Adrenal gland (tissue), 9 donors: ENCODE measurements at regions not wholly inside any gene's neighbourhood (a gene's known extent, or its start where the extent isn't known, plus 50 kb on each side); places are given as distances from the start of the nearest gene placed in this dataset.

Experiments
- DNase-seq, 7 donors: peaks; one replicate each; pipeline ENCODE4 v3.0.0-alpha.2; 2019 to 2020
- H3K27ac ChIP-seq, 5 donors: fragments of 200-600 bp; sonication (generic) in 4 of 5; 1 replicate in 3 of 5; 2 replicates in 2 of 5; pipeline versions ENCODE4 v1.5.1 to v1.8.0; 2016 to 2020; ENCODE audit warnings: mild to moderate bottlenecking in 1 of 5
- H3K27me3 ChIP-seq: fragments of 200-600 bp; 2 replicates; pipeline ENCODE4 v1.8.0; 2021
- H3K36me3 ChIP-seq, 2 donors: fragments of 200-600 bp; replicated peaks in 1 of 2; 1 replicate in 1 of 2; 2 replicates in 1 of 2; pipeline versions ENCODE4 v1.5.1 to v1.8.0; 2018 to 2022
- H3K4me1 ChIP-seq, 2 donors: fragments of 200-600 bp; replicated peaks in 1 of 2; 1 replicate in 1 of 2; 2 replicates in 1 of 2; pipeline versions ENCODE4 v1.5.1 to v1.8.0; 2018 to 2021
- H3K4me3 ChIP-seq, 4 donors: fragments of 200-600 bp; sonication (generic) in 3 of 4; one replicate each; pipeline ENCODE4 v1.5.1; 2016 to 2018
- H3K9me3 ChIP-seq, 3 donors: fragments of 200-600 bp; sonication (generic) in 1 of 3; replicated peaks in 1 of 3; 1 replicate in 2 of 3; 2 replicates in 1 of 3; pipeline versions ENCODE4 v1.5.1 to v1.8.0; 2016 to 2021
- POLR2A ChIP-seq, 2 donors: fragments of 450-650 bp; IDR thresholded peaks; one replicate each; pipeline ENCODE4 v1.6.1; 2017; ENCODE audit warnings: antibody characterized with exemption in 2 of 2, mild to moderate bottlenecking in 2 of 2, moderate library complexity in 1 of 2
- WGBS, 4 donors: extraction: QIAGEN DNeasy Blood & Tissue Kit in 2 of 4; methylation state at CpG; one replicate each; pipeline versions ENCODE4 v1.1.5 to v1.1.7; 2013 to 2017; 5-methylcytosine and 5-hydroxymethylcytosine counted together
- intact Hi-C, 2 donors: fragments of 100-400 bp; cut with DNase I; formaldehyde crosslinking; loops; one replicate each; pipeline versions ENCODE4 v1.14.1 to v1.15.0; 2022 to 2023
- TF ChIP-seq, protein P1 (sequence below), 6 experiments: fragments of 450-650 bp in 4 of 6; fragments of 200-600 bp in 2 of 6; sonication (generic) in 1 of 6; IDR thresholded peaks; 1 replicate in 5 of 6; 2 replicates in 1 of 6; pipeline versions ENCODE4 v1.5.1 to v1.8.0; 2016 to 2021; ENCODE audit warnings: antibody characterized with exemption in 6 of 6, mild to moderate bottlenecking in 2 of 6, moderate library complexity in 1 of 6
- donor health status: healthy with polysubstance abuse.
- donor health status: Bipolar disorder and iron deficiency.
- donor health status: DM: yes; HTN: yes; CAD: no.
- donor health status: DM: no; HTN: no; CAD: no.
- donor health status: DM: no; HTN: no; CAD: no.

DNA sequence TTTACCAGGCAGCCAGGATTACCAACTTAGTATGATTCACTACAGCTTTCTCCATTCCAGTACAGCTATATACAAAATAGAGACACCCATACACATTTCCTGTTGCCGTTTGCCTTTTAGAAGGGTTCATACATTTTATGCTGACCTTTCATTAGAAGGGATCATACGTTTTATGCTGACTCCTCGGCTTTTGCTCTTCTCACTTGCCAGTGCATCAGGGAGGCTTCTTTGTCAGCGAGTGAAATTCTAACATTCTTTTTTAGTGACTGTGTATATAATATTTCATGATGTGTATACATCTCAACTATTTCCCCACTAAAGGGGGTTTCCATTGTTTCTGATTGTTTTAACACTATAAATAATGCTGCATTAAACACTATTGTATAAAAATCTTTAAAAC, 552.6 kb downstream of the TRIML1 start:
- Histone ChIP-seq H3K4me1 (no peaks in the 10 kb centered on the region), H3K27me3 (no peaks in the 10 kb centered on the region), H3K9me3 (no peaks in the 10 kb centered on the region), H3K4me3 (no peak overlapping the region), H3K36me3 (no peaks in the 10 kb centered on the region), H3K27ac (no peak overlapping the region)
- 49 to 60% (median 54%) methylated on average over 4 of the region's 4 CpGs for WGBS, 4 donors
- TF ChIP-seq POLR2A (IDR thresholded peaks at IDR 0.05): no peak
- TF ChIP-seq, protein P1, sequence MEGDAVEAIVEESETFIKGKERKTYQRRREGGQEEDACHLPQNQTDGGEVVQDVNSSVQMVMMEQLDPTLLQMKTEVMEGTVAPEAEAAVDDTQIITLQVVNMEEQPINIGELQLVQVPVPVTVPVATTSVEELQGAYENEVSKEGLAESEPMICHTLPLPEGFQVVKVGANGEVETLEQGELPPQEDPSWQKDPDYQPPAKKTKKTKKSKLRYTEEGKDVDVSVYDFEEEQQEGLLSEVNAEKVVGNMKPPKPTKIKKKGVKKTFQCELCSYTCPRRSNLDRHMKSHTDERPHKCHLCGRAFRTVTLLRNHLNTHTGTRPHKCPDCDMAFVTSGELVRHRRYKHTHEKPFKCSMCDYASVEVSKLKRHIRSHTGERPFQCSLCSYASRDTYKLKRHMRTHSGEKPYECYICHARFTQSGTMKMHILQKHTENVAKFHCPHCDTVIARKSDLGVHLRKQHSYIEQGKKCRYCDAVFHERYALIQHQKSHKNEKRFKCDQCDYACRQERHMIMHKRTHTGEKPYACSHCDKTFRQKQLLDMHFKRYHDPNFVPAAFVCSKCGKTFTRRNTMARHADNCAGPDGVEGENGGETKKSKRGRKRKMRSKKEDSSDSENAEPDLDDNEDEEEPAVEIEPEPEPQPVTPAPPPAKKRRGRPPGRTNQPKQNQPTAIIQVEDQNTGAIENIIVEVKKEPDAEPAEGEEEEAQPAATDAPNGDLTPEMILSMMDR (IDR thresholded peaks at IDR 0.05): no peak
- intact Hi-C loops: no loop called here
- DNase-seq: no peak

GRCh38 chr4:188695261-188695660, 556.0 kb downstream of the TRIML1 start:
- no peaks in the 10 kb centered on the region for H3K27me3 ChIP-seq
- H3K4me1 ChIP-seq: no peaks in the 10 kb centered on the region
- TF ChIP-seq POLR2A (IDR thresholded peaks at IDR 0.05): no peak
- TF ChIP-seq, protein P1 (IDR thresholded peaks at IDR 0.05): no peak
- no peaks in the 10 kb centered on the region for H3K9me3 ChIP-seq
- no peak for DNase-seq
- no peak overlapping the region for H3K27ac ChIP-seq
- 73 to 79% (median 76%) methylated on average over 5 of the region's 5 CpGs for WGBS, 4 donors
- intact Hi-C loops: no loop called here
- H3K4me3 ChIP-seq: no peak overlapping the region
- H3K36me3 ChIP-seq: no peaks in the 10 kb centered on the region

- no peak for TF ChIP-seq POLR2A (IDR thresholded peaks at IDR 0.05)
- TF ChIP-seq, protein P1 (IDR thresholded peaks at IDR 0.05): no peak
- no peak for DNase-seq
- 78 to 91% (median 81%) methylated on average over 1 of the region's 1 CpG for WGBS, 4 donors
- no peaks in the 10 kb centered on the region for H3K36me3 ChIP-seq
- no peaks in the 10 kb centered on the region for H3K9me3 ChIP-seq
- H3K4me3 ChIP-seq: no peak overlapping the region
- intact Hi-C loops: no loop called here
- H3K4me1 ChIP-seq: no peaks in the 10 kb centered on the region
- H3K27me3 ChIP-seq: no peaks in the 10 kb centered on the region
- H3K27ac ChIP-seq: no peak overlapping the region
Observed at GRCh38 chr4:188697243-188697642, 558.0 kb downstream of the TRIML1 start.

- DNase-seq: no peak
- Histone ChIP-seq H3K4me1 (no peaks in the 10 kb centered on the region), H3K27ac (no peak overlapping the region), H3K9me3 (no peaks in the 10 kb centered on the region), H3K36me3 (no peaks in the 10 kb centered on the region), H3K27me3 (no peaks in the 10 kb centered on the region), H3K4me3 (no peak overlapping the region)
- TF ChIP-seq, protein P1 (IDR thresholded peaks at IDR 0.05): no peak
- no peak for TF ChIP-seq POLR2A (IDR thresholded peaks at IDR 0.05)
- WGBS, 4 donors: 81 to 93% (median 88%) methylated on average over 4 of the region's 4 CpGs
- intact Hi-C loops: no loop called here
Observed at GRCh38 chr4:188701952-188702351, 562.7 kb downstream of the TRIML1 start.
